SU-DHL-6 (cell line): ENCODE measurements at regions not wholly inside any gene's neighbourhood (a gene's known extent, or its start where the extent isn't known, plus 50 kb on each side); places are given as distances from the start of the nearest gene placed in this dataset.
A peak's percentile ranks its signal among the peaks of the same experiment; 100 is the strongest.

Source experiments
- H2AFZ ChIP-seq: fragments of 200-600 bp; sonication (generic); 2 replicates; pipeline ENCODE4 v1.6.1; 2014; ENCODE audit warnings: low read depth, mild to moderate bottlenecking, moderate library complexity, mixed read lengths, antibody characterized with exemption, low read length; ENCODE audit not compliant: severe bottlenecking
- H3F3A ChIP-seq: fragments of 200-600 bp; shearing (Covaris generic); 2 replicates; pipeline ENCODE4 v1.6.0; 2016; ENCODE audit warnings: antibody characterized with exemption, mild to moderate bottlenecking; ENCODE audit not compliant: insufficient read depth
- H3K27ac ChIP-seq: fragments of 200-600 bp; sonication (generic); 2 replicates; pipeline ENCODE4 v1.5.1; 2016; ENCODE audit warnings: low read depth, mild to moderate bottlenecking, low read length, moderate library complexity, mixed read lengths
- H3K27me3 ChIP-seq: fragments of 200-600 bp; sonication (generic), shearing (Covaris generic); 2 replicates; pipeline ENCODE4 v1.6.0; 2014; ENCODE audit warnings: mild to moderate bottlenecking, low read length
- H3K36me3 ChIP-seq: fragments of 200-600 bp; sonication (generic); 2 replicates; pipeline ENCODE4 v1.6.1; 2014; ENCODE audit warnings: mild to moderate bottlenecking, low read length, mixed read lengths
- H3K4me2 ChIP-seq: fragments of 300-600, 200-600 bp; shearing (Covaris generic), sonication (generic); 2 replicates; pipeline ENCODE4 v1.6.0; 2014; ENCODE audit warnings: low read length, low read depth, mild to moderate bottlenecking; ENCODE audit not compliant: poor library complexity, severe bottlenecking
- H3K4me3 ChIP-seq: fragments of 200-600 bp; sonication (generic); 2 replicates; pipeline ENCODE4 v1.5.1; 2014; ENCODE audit warnings: antibody characterized with exemption, low read length, mild to moderate bottlenecking, mixed read lengths; ENCODE audit not compliant: insufficient read depth, poor library complexity, severe bottlenecking
- H3K79me2 ChIP-seq: fragments of 200-600 bp; sonication (generic); 2 replicates; pipeline ENCODE4 v1.6.1; 2014; ENCODE audit warnings: mild to moderate bottlenecking, low read length, moderate library complexity; ENCODE audit not compliant: insufficient read depth
- H3K9ac ChIP-seq: fragments of 200-600 bp; sonication (generic); 2 replicates; pipeline ENCODE4 v1.7.0; 2014; ENCODE audit warnings: mild to moderate bottlenecking, low read length
- H3K9me2 ChIP-seq: fragments of 200-600 bp; sonication (generic); replicated peaks from 2 replicates; pipeline ENCODE4 v1.6.1; 2014; ENCODE audit warnings: low read length; ENCODE audit not compliant: insufficient read depth
- H3K9me3 ChIP-seq: fragments of 200-600 bp; sonication (generic); 2 replicates; pipeline ENCODE4 v1.6.1; 2014; ENCODE audit warnings: low read length, mixed read lengths; ENCODE audit not compliant: insufficient read depth
- H4K20me1 ChIP-seq: fragments of 200-600 bp; sonication (generic); 2 replicates; pipeline ENCODE4 v1.6.1; 2014; ENCODE audit warnings: low read depth, mild to moderate bottlenecking, antibody characterized with exemption, low read length, moderate library complexity, mixed read lengths
- EZH2phosphoT487 ChIP-seq: fragments of 200-600 bp; sonication (generic), shearing (Covaris generic); conservative IDR thresholded peaks from 2 replicates; pipeline ENCODE4 v1.6.1; 2018; ENCODE audit warnings: mild to moderate bottlenecking, antibody characterized with exemption, low read length, moderate library complexity, mixed read lengths
- TF ChIP-seq, protein P1 (sequence below): fragments of 200-600 bp; sonication (generic); IDR thresholded peaks from one replicate; pipeline ENCODE4 v1.5.1; 2017; ENCODE audit warnings: antibody characterized with exemption, mild to moderate bottlenecking, low read length, moderate library complexity; ENCODE audit not compliant: insufficient read depth, poor library complexity, severe bottlenecking

DNA sequence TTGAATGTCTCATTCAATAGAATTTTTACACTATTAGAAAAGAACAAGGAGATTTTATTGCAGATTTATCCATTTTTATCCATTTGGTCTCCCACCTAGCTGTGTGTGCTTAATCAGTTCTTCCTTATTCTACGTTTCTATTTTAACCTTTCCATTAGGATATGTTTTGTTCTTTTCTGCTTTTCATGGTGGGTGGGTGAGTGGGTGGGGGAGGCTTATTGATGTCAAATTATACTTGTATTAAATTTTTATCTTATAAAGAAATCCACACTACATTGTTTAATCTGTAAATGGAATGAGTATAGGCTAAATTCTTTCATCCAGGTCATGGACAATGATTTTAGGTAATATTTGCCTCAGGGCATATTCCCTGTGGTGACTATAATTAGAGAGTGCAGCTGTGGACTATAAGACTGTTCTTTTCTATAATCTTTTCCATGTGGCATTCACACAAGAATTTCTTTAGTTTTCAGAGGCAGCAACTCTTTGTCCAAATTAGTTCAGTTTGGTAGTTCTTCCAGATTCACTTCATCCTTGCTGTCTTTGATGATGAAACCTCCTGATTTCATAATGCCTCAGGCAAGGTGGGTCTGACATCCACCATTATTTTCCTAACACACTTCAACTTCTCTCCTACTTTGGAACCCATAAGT is 2451.8 kb downstream of the PCDH7 start:
- H3K27me3 ChIP-seq = no peaks in the 10 kb centered on the region
- H3K9me3 ChIP-seq = no peaks in the 10 kb centered on the region
- H3K9me2 ChIP-seq = no peaks in the 10 kb centered on the region
- no peaks in the 10 kb centered on the region for H4K20me1 ChIP-seq
- H3K27ac ChIP-seq = no peak overlapping the region
- H3K36me3 ChIP-seq = no peaks in the 10 kb centered on the region
- no peaks in the 10 kb centered on the region for H3K79me2 ChIP-seq
- H3K9ac ChIP-seq = no peak overlapping the region
- no peak overlapping the region for H3K4me3 ChIP-seq
- no peak overlapping the region for H2AFZ ChIP-seq
- TF ChIP-seq, protein P1, sequence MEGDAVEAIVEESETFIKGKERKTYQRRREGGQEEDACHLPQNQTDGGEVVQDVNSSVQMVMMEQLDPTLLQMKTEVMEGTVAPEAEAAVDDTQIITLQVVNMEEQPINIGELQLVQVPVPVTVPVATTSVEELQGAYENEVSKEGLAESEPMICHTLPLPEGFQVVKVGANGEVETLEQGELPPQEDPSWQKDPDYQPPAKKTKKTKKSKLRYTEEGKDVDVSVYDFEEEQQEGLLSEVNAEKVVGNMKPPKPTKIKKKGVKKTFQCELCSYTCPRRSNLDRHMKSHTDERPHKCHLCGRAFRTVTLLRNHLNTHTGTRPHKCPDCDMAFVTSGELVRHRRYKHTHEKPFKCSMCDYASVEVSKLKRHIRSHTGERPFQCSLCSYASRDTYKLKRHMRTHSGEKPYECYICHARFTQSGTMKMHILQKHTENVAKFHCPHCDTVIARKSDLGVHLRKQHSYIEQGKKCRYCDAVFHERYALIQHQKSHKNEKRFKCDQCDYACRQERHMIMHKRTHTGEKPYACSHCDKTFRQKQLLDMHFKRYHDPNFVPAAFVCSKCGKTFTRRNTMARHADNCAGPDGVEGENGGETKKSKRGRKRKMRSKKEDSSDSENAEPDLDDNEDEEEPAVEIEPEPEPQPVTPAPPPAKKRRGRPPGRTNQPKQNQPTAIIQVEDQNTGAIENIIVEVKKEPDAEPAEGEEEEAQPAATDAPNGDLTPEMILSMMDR = no peak
- no peak for TF ChIP-seq EZH2phosphoT487
- H3F3A ChIP-seq = no peaks in the 10 kb centered on the region
- no peak overlapping the region for H3K4me2 ChIP-seq

DNA sequence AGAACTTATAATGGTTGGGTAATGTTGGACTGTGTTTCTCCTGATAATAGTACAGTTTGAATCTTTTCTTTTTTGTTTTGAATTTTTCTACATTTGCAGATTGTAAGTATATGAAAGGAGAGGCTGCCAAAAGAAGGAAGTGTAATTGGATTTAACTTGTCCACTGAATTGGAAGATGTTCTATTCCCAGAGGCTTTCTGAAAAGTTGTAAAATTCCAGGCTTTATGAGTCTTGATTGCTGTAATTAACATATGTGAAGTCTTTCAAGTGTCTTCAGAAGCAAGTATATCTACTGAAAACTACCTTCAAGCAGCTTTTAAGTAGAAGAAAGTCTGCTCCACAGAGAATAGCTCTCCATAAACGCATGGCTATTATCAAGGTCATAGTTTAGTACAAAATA is 2456.4 kb downstream of the PCDH7 start:
- H3K9ac ChIP-seq = no peak overlapping the region
- H2AFZ ChIP-seq = peak overlapping the region; percentile 19
- no peaks in the 10 kb centered on the region for H3F3A ChIP-seq
- no peaks in the 10 kb centered on the region for H3K79me2 ChIP-seq
- no peaks in the 10 kb centered on the region for H3K9me3 ChIP-seq
- no peaks in the 10 kb centered on the region for H4K20me1 ChIP-seq
- no peak overlapping the region for H3K4me3 ChIP-seq
- no peak overlapping the region for H3K27ac ChIP-seq
- no peak overlapping the region for H3K4me2 ChIP-seq
- TF ChIP-seq, protein P1 = no peak
- TF ChIP-seq EZH2phosphoT487 = no peak
- no peaks in the 10 kb centered on the region for H3K36me3 ChIP-seq
- no peaks in the 10 kb centered on the region for H3K27me3 ChIP-seq
- no peaks in the 10 kb centered on the region for H3K9me2 ChIP-seq

DNA sequence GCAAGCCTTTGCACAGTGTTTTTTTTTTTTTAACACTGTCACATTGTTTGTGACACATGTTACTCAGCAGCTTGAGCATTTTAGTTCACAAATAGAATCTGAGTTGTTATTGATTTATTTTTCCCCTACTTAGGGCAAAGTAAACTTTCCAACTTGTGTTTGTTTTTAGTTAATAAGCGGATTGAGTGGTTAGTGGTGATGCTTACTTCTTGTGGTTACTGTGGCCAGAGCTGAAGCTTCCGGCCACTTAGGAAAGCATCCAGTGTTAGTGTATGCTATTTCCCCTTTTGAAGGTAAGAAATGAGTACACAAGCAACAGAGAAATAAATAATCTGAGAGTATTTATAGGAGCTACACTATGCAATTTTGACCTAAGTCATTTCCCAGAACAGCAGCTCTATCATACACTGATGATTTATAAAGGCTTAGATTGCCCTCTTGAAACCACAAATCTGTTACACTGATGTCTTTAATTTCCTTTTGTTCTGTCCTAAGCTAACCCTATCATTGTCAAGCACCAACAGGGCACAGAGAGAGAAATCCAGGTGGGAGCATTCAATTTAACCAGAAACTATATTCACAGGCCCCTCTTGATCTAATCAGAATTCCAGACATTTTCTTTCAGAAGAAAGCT is 2464.6 kb downstream of the PCDH7 start:
- TF ChIP-seq, protein P1 = no peak
- no peak for TF ChIP-seq EZH2phosphoT487
- Histone ChIP-seq H3K27ac (peak overlapping the region; percentile 60), H3F3A (no peaks in the 10 kb centered on the region), H3K36me3 (no peaks in the 10 kb centered on the region), H3K9ac (peak overlapping the region; percentile 8; the same call in 1 of the 2 replicates), H3K4me2 (peak overlapping the region; percentile 48), H2AFZ (peak overlapping the region; percentile 11), H3K79me2 (no peaks in the 10 kb centered on the region), H3K9me2 (no peaks in the 10 kb centered on the region), H3K27me3 (no peaks in the 10 kb centered on the region), H3K9me3 (no peaks in the 10 kb centered on the region), H3K4me3 (no peak overlapping the region), H4K20me1 (no peaks in the 10 kb centered on the region)
